H1 (cell line): ENCODE measurements at regions not wholly inside any gene's neighbourhood (a gene's known extent, or its start where the extent isn't known, plus 50 kb on each side); places are given as distances from the start of the nearest gene placed in this dataset.

ENCODE experiments used
- CTCF ChIA-PET: fragments of 300-600 bp; sonication (Branson Sonifier 250); formaldehyde crosslinking; loops from one replicate; lab custom pipeline; 2021; ENCODE audit not compliant: partially characterized antibody; lab: Charles Lee
- POLR2A ChIA-PET: fragments of 300-600 bp; sonication (Branson Sonifier 250); formaldehyde crosslinking; loops from one replicate; lab custom pipeline; 2021; ENCODE audit warnings: inconsistent platforms; ENCODE audit not compliant: partially characterized antibody; lab: Charles Lee
- DNase-seq, 2 experiments: peaks; one replicate each; pipeline versions ENCODE4 v3.0.0 to v3.0.0-alpha.2; 2010 to 2022; ENCODE audit warnings: low spot score in 2 of 2, low read depth in 1 of 2, mixed read lengths in 1 of 2
- FAIRE-seq: peaks from 2 replicates; lab custom pipeline; 2011; peaks lifted over from hg19 to GRCh38; lab: Jason Lieb, UNC
- H2AFZ ChIP-seq: 2 replicates; pipeline ENCODE4 v1.8.1; 2012; ENCODE audit warnings: low read length, inconsistent platforms
- H2AK5ac ChIP-seq: 2 replicates; pipeline ENCODE4 v1.6.1; 2013; ENCODE audit warnings: low read depth, low read length
- H2BK120ac ChIP-seq: replicated peaks from 2 replicates; pipeline ENCODE3; 2013; ENCODE audit warnings: low read depth, low read length, inconsistent platforms
- H2BK12ac ChIP-seq: 2 replicates; pipeline ENCODE4 v1.6.1; 2013; ENCODE audit warnings: low read depth, low read length
- H2BK15ac ChIP-seq: 2 replicates; pipeline ENCODE4 v1.6.1; 2013; ENCODE audit warnings: low read length
- H2BK20ac ChIP-seq: 2 replicates; pipeline ENCODE4 v1.6.1; 2013; ENCODE audit warnings: low read length
- H2BK5ac ChIP-seq: 2 replicates; pipeline ENCODE4 v1.6.1; 2013; ENCODE audit warnings: low read depth, low read length
- H3K14ac ChIP-seq: 2 replicates; pipeline ENCODE4 v1.6.1; 2013; ENCODE audit warnings: inconsistent platforms; ENCODE audit not compliant: insufficient read length
- H3K18ac ChIP-seq: 2 replicates; pipeline ENCODE4 v1.6.1; 2013; ENCODE audit warnings: low read length; ENCODE audit errors: extremely low read depth
- H3K23ac ChIP-seq: 2 replicates; pipeline ENCODE4 v1.6.1; 2013; ENCODE audit warnings: inconsistent platforms; ENCODE audit not compliant: insufficient read length
- H3K23me2 ChIP-seq: 2 replicates; pipeline ENCODE4 v1.6.1; 2013; ENCODE audit warnings: low read depth, low read length
- H3K27ac ChIP-seq: 2 replicates; pipeline ENCODE4 v1.6.1; 2011; ENCODE audit warnings: low read depth, low read length, inconsistent platforms
- H3K27me3 ChIP-seq, 4 experiments: replicated peaks in 1 of 4; 1 replicate in 1 of 4; 2 replicates in 3 of 4; pipeline versions ENCODE4 v1.6.1 to v1.8.1; 2011 to 2013; ENCODE audit warnings: low read length in 3 of 4, mild to moderate bottlenecking in 3 of 4, inconsistent platforms in 2 of 4, mixed read lengths in 2 of 4, moderate library complexity in 1 of 4; ENCODE audit not compliant: control insufficient read depth in 3 of 4, insufficient read depth in 3 of 4; ENCODE audit errors: extremely low read depth in 1 of 4
- H3K36me3 ChIP-seq, 4 experiments: 2 replicates each; pipeline versions ENCODE4 v1.6.1 to v1.8.1; 2011 to 2013; ENCODE audit warnings: mild to moderate bottlenecking in 4 of 4, low read length in 3 of 4, moderate library complexity in 2 of 4, control low read depth in 1 of 4, inconsistent platforms in 1 of 4; ENCODE audit not compliant: insufficient read depth in 4 of 4, control insufficient read depth in 2 of 4
- H3K4ac ChIP-seq: replicated peaks from 2 replicates; pipeline ENCODE3; 2013; ENCODE audit warnings: low read length, low read depth, mixed read lengths, inconsistent platforms; ENCODE audit not compliant: insufficient read length
- H3K4me1 ChIP-seq, 4 experiments: replicated peaks in 1 of 4; 1 replicate in 1 of 4; 2 replicates in 3 of 4; pipeline versions ENCODE4 v1.6.1 to v1.8.1; 2011 to 2013; ENCODE audit warnings: low read length in 3 of 4, inconsistent platforms in 2 of 4, mixed read lengths in 1 of 4; ENCODE audit not compliant: insufficient read depth in 4 of 4, control insufficient read depth in 3 of 4
- H3K4me2 ChIP-seq, 2 experiments: 2 replicates each; pipeline versions ENCODE4 v1.6.1 to v1.8.1; 2011 to 2013; ENCODE audit warnings: low read depth in 2 of 2, low read length in 2 of 2, control low read depth in 1 of 2, inconsistent platforms in 1 of 2, mild to moderate bottlenecking in 1 of 2; ENCODE audit not compliant: insufficient read depth in 1 of 2
- H3K4me3 ChIP-seq, 4 experiments: fragments of 200-600, 300-600 bp in 1 of 4; sonication (generic), shearing (Covaris generic), sonication (Bioruptor Twin) in 1 of 4; 2 replicates each; pipeline versions ENCODE4 v1.5.1 to v1.8.1; 2011 to 2016; ENCODE audit warnings: low read length in 4 of 4, low read depth in 3 of 4, control low read depth in 2 of 4, inconsistent platforms in 2 of 4, mild to moderate bottlenecking in 2 of 4, mixed read lengths in 1 of 4, moderate library complexity in 1 of 4; ENCODE audit not compliant: insufficient read depth in 2 of 4; ENCODE audit errors: extremely low read depth in 1 of 4
- H3K56ac ChIP-seq: replicated peaks from 2 replicates; pipeline ENCODE3; 2013; ENCODE audit warnings: low read depth, mild to moderate bottlenecking, mixed read lengths, low read length, inconsistent platforms; ENCODE audit not compliant: insufficient read length
- H3K79me1 ChIP-seq: 2 replicates; pipeline ENCODE4 v1.6.1; 2013; ENCODE audit warnings: low read depth, low read length, control low read depth
- H3K79me2 ChIP-seq, 2 experiments: 2 replicates each; pipeline versions ENCODE4 v1.6.1 to v1.8.1; 2012 to 2013; ENCODE audit warnings: low read length in 2 of 2, mild to moderate bottlenecking in 2 of 2, inconsistent platforms in 1 of 2; ENCODE audit not compliant: insufficient read depth in 2 of 2, control insufficient read depth in 1 of 2
- H3K9ac ChIP-seq, 4 experiments: replicated peaks in 1 of 4; 1 replicate in 1 of 4; 2 replicates in 3 of 4; pipeline versions ENCODE4 v1.6.1 to v1.8.1; 2011 to 2013; ENCODE audit warnings: low read depth in 3 of 4, low read length in 3 of 4, control low read depth in 2 of 4, mild to moderate bottlenecking in 2 of 4, moderate library complexity in 2 of 4, inconsistent platforms in 1 of 4; ENCODE audit errors: extremely low read depth in 1 of 4
- H3K9me3 ChIP-seq, 2 experiments: 2 replicates each; pipeline versions ENCODE4 v1.6.1 to v1.8.1; 2012 to 2013; ENCODE audit warnings: mild to moderate bottlenecking in 2 of 2, moderate library complexity in 2 of 2, control low read depth in 1 of 2, inconsistent platforms in 1 of 2, low read depth in 1 of 2, low read length in 1 of 2, mixed read lengths in 1 of 2; ENCODE audit not compliant: insufficient read depth in 2 of 2
- H4K20me1 ChIP-seq, 2 experiments: replicated peaks in 1 of 2; 2 replicates each; pipeline versions ENCODE3 to v1.8.1; 2011 to 2013; ENCODE audit warnings: inconsistent platforms in 2 of 2, low read length in 2 of 2, mild to moderate bottlenecking in 1 of 2; ENCODE audit not compliant: insufficient read depth in 2 of 2, control insufficient read depth in 1 of 2
- H4K5ac ChIP-seq: 2 replicates; pipeline ENCODE4 v1.6.1; 2013; ENCODE audit warnings: low read length, low read depth, mixed read lengths, inconsistent platforms; ENCODE audit not compliant: insufficient read length
- H4K8ac ChIP-seq: 2 replicates; pipeline ENCODE4 v1.8.0; 2013; ENCODE audit warnings: mild to moderate bottlenecking, moderate library complexity, low read length, inconsistent platforms; ENCODE audit not compliant: insufficient read depth; ENCODE audit errors: extremely low read depth
- H4K91ac ChIP-seq: replicated peaks from 2 replicates; pipeline ENCODE3; 2013; ENCODE audit warnings: low read length, mixed read lengths, inconsistent platforms; ENCODE audit not compliant: insufficient read length
- RBBP5 ChIP-seq: IDR thresholded peaks from 2 replicates; pipeline ENCODE4 v1.7.1; 2012; ENCODE audit warnings: low read depth, mild to moderate bottlenecking, inconsistent platforms, low read length, moderate library complexity, borderline replicate concordance
- WGBS, 2 experiments: shearing (Covaris generic) in 1 of 2; methylation state at CpG; one replicate each; pipeline versions ENCODE4 v1.1.6 to v1.1.7; 2013 to 2015; ENCODE audit warnings: low lambda C conversion rate in 2 of 2, mixed read lengths in 2 of 2, inconsistent platforms in 1 of 2, low coverage in 1 of 2, missing lambda C conversion rate in 1 of 2; ENCODE audit not compliant: insufficient replicate concordance in 2 of 2, insufficient coverage in 1 of 2, insufficient read length in 1 of 2; ENCODE audit errors: extremely low coverage in 1 of 2, missing lambda C conversion rate in 1 of 2; 5-methylcytosine and 5-hydroxymethylcytosine counted together

DNA sequence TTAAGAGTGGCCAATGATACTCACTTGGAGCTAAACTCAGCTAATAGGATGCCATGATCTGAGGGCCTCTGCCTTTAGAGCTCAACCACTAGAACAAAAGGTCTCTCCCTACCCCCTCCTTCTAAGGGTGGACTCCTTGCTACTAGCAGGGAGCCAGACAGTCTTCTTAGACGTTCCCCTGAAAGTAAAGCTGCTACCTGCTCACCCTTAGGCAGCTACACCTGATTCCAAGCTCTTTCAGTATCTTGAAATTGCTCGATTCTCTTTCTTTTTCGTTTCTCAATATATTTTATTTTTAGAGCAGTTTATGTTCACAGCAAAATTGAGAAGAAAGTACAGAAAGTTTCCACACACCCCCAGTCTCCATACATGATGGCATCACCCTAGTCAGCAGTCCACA is 112.6 kb upstream of the KCNJ15 start:
- CTCF ChIA-PET = interaction anchor here (1.0 to 1.2 kb wide), 3 partner anchors 22 to 469 kb away, joined by 3 to 4 read pairs (median 3); no protein-coding TSS in a partner anchor
- POLR2A ChIA-PET = no interaction called here

More for the DNA sequence above, 112.6 kb upstream of the KCNJ15 start:
- TF ChIP-seq RBBP5 = no peak
- Histone ChIP-seq H3K27me3 (no peaks in the 10 kb centered on the region), H2BK20ac (no peak overlapping the region), H3K4me2 (no peak overlapping the region), H4K91ac (no peak overlapping the region), H2BK15ac (no peak overlapping the region), H3K9me3 (no peaks in the 10 kb centered on the region; a peak in 1 of 4 replicates), H3K56ac (no peak overlapping the region), H3K9ac (no peak overlapping the region), H2AFZ (no peak overlapping the region; the same call in 1 of the 2 replicates), H3K79me1 (no peaks in the 10 kb centered on the region), H3K23ac (no peak overlapping the region), H3K23me2 (no peaks in the 10 kb centered on the region), H2BK5ac (no peak overlapping the region), H2AK5ac (no peak overlapping the region), H4K8ac (no peak overlapping the region), H3K4me1 (no peaks in the 10 kb centered on the region), H3K27ac (no peak overlapping the region), H3K18ac (no peak overlapping the region), H4K20me1 (no peaks in the 10 kb centered on the region), H3K79me2 (no peaks in the 10 kb centered on the region), H2BK120ac (no peak overlapping the region), H3K14ac (no peak overlapping the region), H2BK12ac (no peak overlapping the region), H4K5ac (no peak overlapping the region), H3K4me3 (no peak overlapping the region), H3K4ac (no peak overlapping the region), H3K36me3 (no peaks in the 10 kb centered on the region)
- 81% methylated on average over 3 of the region's 3 CpGs; no CpG with 5 or more reads in 1 of the 2 experiments for WGBS, 2 experiments
- FAIRE-seq (no peak), DNase-seq (no peak)
